Karpas-422 (cell line): ENCODE measurements at regions not wholly inside any gene's neighbourhood (a gene's known extent, or its start where the extent isn't known, plus 50 kb on each side); places are given as distances from the start of the nearest gene placed in this dataset.

ENCODE experiments used
- DNase-seq: peaks from one replicate; pipeline ENCODE4 v3.0.0-alpha.2; 2015
- H2AFZ ChIP-seq: fragments of 200-600 bp; sonication (generic); 2 replicates; pipeline ENCODE4 v1.6.1; 2014; ENCODE audit warnings: antibody characterized with exemption, low read length, mixed read lengths
- H3K27ac ChIP-seq: fragments of 200-600 bp; sonication (generic); 2 replicates; pipeline ENCODE4 v1.5.1; 2014; ENCODE audit warnings: mild to moderate bottlenecking, low read length, moderate library complexity
- H3K27me3 ChIP-seq: fragments of 200-600 bp; sonication (generic); 2 replicates; pipeline ENCODE4 v1.6.1; 2014; ENCODE audit warnings: low read length, mixed read lengths
- H3K36me3 ChIP-seq: fragments of 200-600 bp; sonication (generic); 2 replicates; pipeline ENCODE4 v1.6.1; 2014; ENCODE audit warnings: low read length, mixed read lengths; ENCODE audit not compliant: insufficient read depth
- H3K4me1 ChIP-seq: fragments of 200-600 bp; sonication (generic); 2 replicates; pipeline ENCODE4 v1.6.1; 2014; ENCODE audit warnings: mild to moderate bottlenecking, low read length, mixed read lengths
- H3K4me2 ChIP-seq: fragments of 200-600 bp; sonication (generic); 2 replicates; pipeline ENCODE4 v1.6.1; 2014; ENCODE audit warnings: low read length, low read depth, mild to moderate bottlenecking; ENCODE audit not compliant: poor library complexity, severe bottlenecking
- H3K4me3 ChIP-seq: fragments of 200-600 bp; sonication (generic); 2 replicates; pipeline ENCODE4 v1.5.1; 2014; ENCODE audit warnings: mild to moderate bottlenecking, antibody characterized with exemption, low read length, mixed read lengths
- H3K79me2 ChIP-seq: fragments of 200-600 bp; sonication (generic); 2 replicates; pipeline ENCODE4 v1.6.1; 2014; ENCODE audit warnings: mild to moderate bottlenecking, low read length, mixed read lengths
- H3K9ac ChIP-seq: fragments of 200-600 bp; sonication (generic); 2 replicates; pipeline ENCODE4 v1.6.0; 2014; ENCODE audit warnings: low read length
- H3K9me2 ChIP-seq: fragments of 200-600 bp; sonication (generic), shearing (Covaris generic); replicated peaks from 2 replicates; pipeline ENCODE4 v1.6.0; 2014; ENCODE audit warnings: mild to moderate bottlenecking, low read length, moderate library complexity; ENCODE audit not compliant: insufficient read depth
- H3K9me3 ChIP-seq: fragments of 300-700, 200-600 bp; sonication (generic); 2 replicates; pipeline ENCODE4 v1.6.1; 2014; ENCODE audit warnings: low read length, mixed read lengths
- H4K20me1 ChIP-seq: fragments of 200-600 bp; sonication (generic); 2 replicates; pipeline ENCODE4 v1.6.1; 2014; ENCODE audit warnings: mild to moderate bottlenecking, antibody characterized with exemption, low read length, low read depth; ENCODE audit not compliant: insufficient read depth

- no peaks in the 10 kb centered on the region for H3K9me3 ChIP-seq
- H4K20me1 ChIP-seq, result no peaks in the 10 kb centered on the region
- H3K27ac ChIP-seq, result no peak overlapping the region
- no peaks in the 10 kb centered on the region for H3K36me3 ChIP-seq
- no peak overlapping the region for H3K4me2 ChIP-seq
- H3K27me3 ChIP-seq, result no peaks in the 10 kb centered on the region
- no peaks in the 10 kb centered on the region for H3K4me1 ChIP-seq
- no peaks in the 10 kb centered on the region for H3K79me2 ChIP-seq
- no peak overlapping the region for H2AFZ ChIP-seq
- no peak overlapping the region for H3K9ac ChIP-seq
- no peak overlapping the region for H3K4me3 ChIP-seq
- no peaks in the 10 kb centered on the region for H3K9me2 ChIP-seq
- no peak for DNase-seq
Observed at GRCh38 chr18:75621818-75622217, 194.3 kb upstream of the SMIM21 start.

GRCh38 chr18:75618146-75618545 is 190.6 kb upstream of the SMIM21 start:
- Histone ChIP-seq H3K9me2 (0 out of 2 replicates have a peak, but pooled peaks cover 4% of the 10 kb centered on the region), H3K79me2 (no peaks in the 10 kb centered on the region), H3K9ac (no peak overlapping the region), H3K4me2 (no peak overlapping the region), H3K4me3 (no peak overlapping the region), H3K9me3 (no peaks in the 10 kb centered on the region), H3K36me3 (no peaks in the 10 kb centered on the region), H3K27me3 (no peaks in the 10 kb centered on the region), H2AFZ (no peak overlapping the region), H3K27ac (no peak overlapping the region), H3K4me1 (no peaks in the 10 kb centered on the region), H4K20me1 (no peaks in the 10 kb centered on the region)
- DNase-seq, result no peak

- H3K36me3 ChIP-seq, result no peaks in the 10 kb centered on the region
- H4K20me1 ChIP-seq, result no peaks in the 10 kb centered on the region
- no peak for DNase-seq
- H3K4me3 ChIP-seq, result no peak overlapping the region
- 0 out of 2 replicates have a peak, but pooled peaks cover 4% of the 10 kb centered on the region for H3K9me2 ChIP-seq
- no peak overlapping the region for H3K4me2 ChIP-seq
- no peaks in the 10 kb centered on the region for H3K4me1 ChIP-seq
- H3K9ac ChIP-seq, result no peak overlapping the region
- H3K79me2 ChIP-seq, result no peaks in the 10 kb centered on the region
- H2AFZ ChIP-seq, result no peak overlapping the region
- H3K9me3 ChIP-seq, result no peaks in the 10 kb centered on the region
- H3K27ac ChIP-seq, result no peak overlapping the region
- H3K27me3 ChIP-seq, result no peaks in the 10 kb centered on the region
Observed at GRCh38 chr18:75612456-75612855, 185.0 kb upstream of the SMIM21 start.

GRCh38 chr18:75607701-75608100 is 180.2 kb upstream of the SMIM21 start:
- H2AFZ ChIP-seq, result no peak overlapping the region
- no peaks in the 10 kb centered on the region for H3K9me2 ChIP-seq
- no peak for DNase-seq
- H3K9me3 ChIP-seq, result no peaks in the 10 kb centered on the region
- H3K9ac ChIP-seq, result no peak overlapping the region
- H3K27ac ChIP-seq, result no peak overlapping the region
- no peaks in the 10 kb centered on the region for H4K20me1 ChIP-seq
- no peaks in the 10 kb centered on the region for H3K36me3 ChIP-seq
- no peak overlapping the region for H3K4me3 ChIP-seq
- H3K4me1 ChIP-seq, result no peaks in the 10 kb centered on the region
- H3K79me2 ChIP-seq, result no peaks in the 10 kb centered on the region
- no peak overlapping the region for H3K4me2 ChIP-seq
- H3K27me3 ChIP-seq, result 0 out of 2 replicates have a peak, but pooled peaks cover 2% of the 10 kb centered on the region

- H3K27ac ChIP-seq, result no peak overlapping the region
- H3K4me1 ChIP-seq, result no peaks in the 10 kb centered on the region
- H3K79me2 ChIP-seq, result no peaks in the 10 kb centered on the region
- H3K9ac ChIP-seq, result no peak overlapping the region
- H4K20me1 ChIP-seq, result no peaks in the 10 kb centered on the region
- no peaks in the 10 kb centered on the region for H3K36me3 ChIP-seq
- H3K9me3 ChIP-seq, result no peaks in the 10 kb centered on the region; the same call in none of the 2 replicates
- no peaks in the 10 kb centered on the region for H3K9me2 ChIP-seq
- no peak overlapping the region for H3K4me2 ChIP-seq
- H3K27me3 ChIP-seq, result no peaks in the 10 kb centered on the region; the same call in 1 of the 2 replicates
- no peak overlapping the region for H2AFZ ChIP-seq
- DNase-seq, result no peak
- no peak overlapping the region for H3K4me3 ChIP-seq
Observed at GRCh38 chr18:75592527-75592926, 165.0 kb upstream of the SMIM21 start.

- H4K20me1 ChIP-seq, result no peaks in the 10 kb centered on the region
- H3K27me3 ChIP-seq, result no peaks in the 10 kb centered on the region; the same call in 1 of the 2 replicates
- no peak overlapping the region for H3K27ac ChIP-seq
- no peaks in the 10 kb centered on the region for H3K4me1 ChIP-seq
- no peaks in the 10 kb centered on the region for H3K36me3 ChIP-seq
- no peak overlapping the region for H3K4me2 ChIP-seq
- DNase-seq, result no peak
- no peaks in the 10 kb centered on the region; the same call in none of the 2 replicates for H3K9me3 ChIP-seq
- no peak overlapping the region for H3K4me3 ChIP-seq
- H3K9me2 ChIP-seq, result no peaks in the 10 kb centered on the region
- no peak overlapping the region for H3K9ac ChIP-seq
- H2AFZ ChIP-seq, result no peak overlapping the region
- H3K79me2 ChIP-seq, result no peaks in the 10 kb centered on the region
Observed at GRCh38 chr18:75588412-75588811, 160.9 kb upstream of the SMIM21 start.

GRCh38 chr18:75587131-75587530 is 159.6 kb upstream of the SMIM21 start:
- Histone ChIP-seq H3K9me2 (no peaks in the 10 kb centered on the region), H3K36me3 (no peaks in the 10 kb centered on the region), H3K9me3 (no peaks in the 10 kb centered on the region), H4K20me1 (no peaks in the 10 kb centered on the region), H3K4me3 (no peak overlapping the region), H3K4me1 (no peaks in the 10 kb centered on the region), H3K79me2 (no peaks in the 10 kb centered on the region), H3K9ac (no peak overlapping the region), H3K27ac (no peak overlapping the region), H3K27me3 (no peaks in the 10 kb centered on the region), H2AFZ (no peak overlapping the region), H3K4me2 (no peak overlapping the region)
- no peak for DNase-seq

GRCh38 chr18:75586130-75586889 is 158.8 kb upstream of the SMIM21 start:
- Histone ChIP-seq H3K4me3 (no peak overlapping the region), H3K9me3 (no peaks in the 10 kb centered on the region), H2AFZ (no peak overlapping the region), H3K27me3 (no peaks in the 10 kb centered on the region), H3K9me2 (no peaks in the 10 kb centered on the region), H3K4me2 (no peak overlapping the region), H3K79me2 (no peaks in the 10 kb centered on the region), H4K20me1 (no peaks in the 10 kb centered on the region), H3K27ac (no peak overlapping the region), H3K4me1 (no peaks in the 10 kb centered on the region), H3K36me3 (no peaks in the 10 kb centered on the region), H3K9ac (no peak overlapping the region)
- DNase-seq, result no peak
